ENCODE measurements at regions not wholly inside any gene's neighbourhood (a gene's known extent, or its start where the extent isn't known, plus 50 kb on each side); places are given as distances from the start of the nearest gene placed in this dataset.

- ATAC-seq, result no peak
- CTCF ChIA-PET, result no interaction called here
Measured at GRCh38 chr18:34511435-34511834, 198.7 kb upstream of the DTNA start.

GRCh38 chr18:34511879-34512278 is 198.2 kb upstream of the DTNA start:
- CTCF ChIA-PET, result no interaction called here

More at GRCh38 chr18:34511435-34511834, 198.7 kb upstream of the DTNA start:
- no TSS peak for BruUV-seq (replicated peaks)
- H3K4me1 ChIP-seq (ENCODE audit: control insufficient read depth, insufficient read depth, low read length), result no peaks in the 10 kb centered on the region
- TF ChIP-seq SIN3A (IDR thresholded peaks at IDR 0.05; ENCODE audit: borderline replicate concordance, insufficient read depth, low read depth, low read length), result no peak
- TF ChIP-seq REST (IDR thresholded peaks at IDR 0.05; ENCODE audit: insufficient read depth in 1 of 2, low read depth in 2 of 2, low read length in 1 of 2), result no peak
- TF ChIP-seq POLR2AphosphoS5 (IDR thresholded peaks at IDR 0.05; ENCODE audit: low read depth, low read length), result no peak
- TF ChIP-seq CTCF (IDR thresholded peaks at IDR 0.05), result no peak
- no peak for TF ChIP-seq TCF7L2 (IDR thresholded peaks at IDR 0.05; ENCODE audit: low read depth, low read length)
- no peaks in the 10 kb centered on the region for H3K27me3 ChIP-seq (ENCODE audit: control insufficient read depth, insufficient read depth, low read length)
- no peaks in the 10 kb centered on the region for H3K36me3 ChIP-seq (ENCODE audit: control insufficient read depth, insufficient read depth, low read length)
- intact Hi-C loops (cut with micrococcal nuclease; ENCODE audit: unreplicated experiment), result no loop called here
- H3K9me3 ChIP-seq (ENCODE audit: control insufficient read depth, insufficient read depth, low read depth, low read length), result no peaks in the 10 kb centered on the region
- in situ Hi-C loops (cut with HindIII; ENCODE audit: low pct_unique_long_range_greater_than_20kb, low sequenced_read_pairs), result no loop called here
- no peak overlapping the region for H3K4me3 ChIP-seq (ENCODE audit: low read depth in 2 of 2, low read length in 2 of 2)
- H3K27ac ChIP-seq (ENCODE audit: low read length), result no peak overlapping the region
- POLR2A ChIA-PET, result no interaction called here
- DNase-seq (ENCODE audit: low read depth, low spot score), result no peak

More at GRCh38 chr18:34511879-34512278, 198.2 kb upstream of the DTNA start:
- Histone ChIP-seq H3K36me3 (ENCODE audit: control insufficient read depth, insufficient read depth, low read length) (no peaks in the 10 kb centered on the region), H3K27ac (ENCODE audit: low read length) (no peak overlapping the region), H3K27me3 (ENCODE audit: control insufficient read depth, insufficient read depth, low read length) (no peaks in the 10 kb centered on the region), H3K9me3 (ENCODE audit: control insufficient read depth, insufficient read depth, low read depth, low read length) (no peaks in the 10 kb centered on the region), H3K4me3 (ENCODE audit: low read depth in 2 of 2, low read length in 2 of 2) (no peak overlapping the region), H3K4me1 (ENCODE audit: control insufficient read depth, insufficient read depth, low read length) (no peaks in the 10 kb centered on the region)
- ATAC-seq (no peak), DNase-seq (ENCODE audit: low read depth, low spot score) (no peak)
- TF ChIP-seq TCF7L2 (IDR thresholded peaks at IDR 0.05; ENCODE audit: low read depth, low read length), result no peak
- TF ChIP-seq CTCF (IDR thresholded peaks at IDR 0.05), result no peak
- in situ Hi-C loops (cut with HindIII; ENCODE audit: low pct_unique_long_range_greater_than_20kb, low sequenced_read_pairs) (no loop called here), intact Hi-C loops (cut with micrococcal nuclease; ENCODE audit: unreplicated experiment) (no loop called here)
- no TSS peak for BruUV-seq (replicated peaks)
- POLR2A ChIA-PET, result no interaction called here

Data from Panc1 (cell line).